ENCODE measurements at regions not wholly inside any gene's neighbourhood (a gene's known extent, or its start where the extent isn't known, plus 50 kb on each side); places are given as distances from the start of the nearest gene placed in this dataset.
"Not testable (repeated sequence)": the region's sequence is repeated elsewhere in the genome, so short reads cannot be mapped to it uniquely, and the experiment has no call there.

- H3K9ac ChIP-seq: no peak overlapping the region
Observed at GRCh38 chr2:242063436-242063835, 193.9 kb downstream of the RTP5 start.

GRCh38 chr2:242063850-242064249 lies 194.3 kb downstream of the RTP5 start:
- no peaks in the 10 kb centered on the region for H4K20me1 ChIP-seq
- H3K9me3 ChIP-seq: peaks cover 25% of the 10 kb centered on the region
- no peak for TF ChIP-seq Cebpa-rat (IDR thresholded peaks at IDR 0.05)
- H3K4me2 ChIP-seq: no peak overlapping the region
- peaks cover 15% of the 10 kb centered on the region for H3K4me1 ChIP-seq
- H3K9ac ChIP-seq: no peak overlapping the region
- no peaks in the 10 kb centered on the region for H3K36me3 ChIP-seq
- H3K27me3 ChIP-seq: no peaks in the 10 kb centered on the region
- H3K4me3 ChIP-seq: no peak overlapping the region
- H3K27ac ChIP-seq: no peak overlapping the region

More at GRCh38 chr2:242063436-242063835, 193.9 kb downstream of the RTP5 start:
- H3K36me3 ChIP-seq: no peaks in the 10 kb centered on the region
- H3K9me3 ChIP-seq: peaks cover 25% of the 10 kb centered on the region
- H3K27me3 ChIP-seq: no peaks in the 10 kb centered on the region
- H3K4me3 ChIP-seq: no peak overlapping the region
- H3K4me1 ChIP-seq: peaks cover 15% of the 10 kb centered on the region
- TF ChIP-seq Cebpa-rat (IDR thresholded peaks at IDR 0.05): no peak
- H3K27ac ChIP-seq: no peak overlapping the region
- H3K4me2 ChIP-seq: no peak overlapping the region
- H4K20me1 ChIP-seq: no peaks in the 10 kb centered on the region

- peaks cover 25% of the 10 kb centered on the region for H3K9me3 ChIP-seq
- H3K4me2 ChIP-seq: peak overlapping the region; percentile 60
- H3K4me1 ChIP-seq: peaks cover 15% of the 10 kb centered on the region
- H3K9ac ChIP-seq: no peak overlapping the region
- TF ChIP-seq Cebpa-rat (IDR thresholded peaks at IDR 0.05): no peak
- H4K20me1 ChIP-seq: no peaks in the 10 kb centered on the region
- no peak overlapping the region for H3K27ac ChIP-seq
- H3K36me3 ChIP-seq: no peaks in the 10 kb centered on the region
- no peak overlapping the region for H3K4me3 ChIP-seq
- H3K27me3 ChIP-seq: no peaks in the 10 kb centered on the region
Observed at GRCh38 chr2:242064364-242065250, 195.1 kb downstream of the RTP5 start.

GRCh38 chr2:242065426-242065825 lies 195.9 kb downstream of the RTP5 start:
- H3K4me2 ChIP-seq: peak overlapping the region; percentile 60
- no peak for TF ChIP-seq Cebpa-rat (IDR thresholded peaks at IDR 0.05)

GRCh38 chr2:242069018-242069417 lies 199.5 kb downstream of the RTP5 start:
- Histone ChIP-seq H3K36me3 (no peaks in the 10 kb centered on the region), H3K4me2 (no peak overlapping the region), H3K9ac (no peak overlapping the region), H3K4me3 (no peak overlapping the region), H3K27me3 (no peaks in the 10 kb centered on the region), H4K20me1 (no peaks in the 10 kb centered on the region), H3K4me1 (peaks cover 25% of the 10 kb centered on the region), H3K9me3 (no peaks in the 10 kb centered on the region), H3K27ac (no peak overlapping the region)
- TF ChIP-seq Cebpa-rat (IDR thresholded peaks at IDR 0.05): no peak

More at GRCh38 chr2:242065426-242065825, 195.9 kb downstream of the RTP5 start:
- no peaks in the 10 kb centered on the region for H3K36me3 ChIP-seq
- H3K9ac ChIP-seq: no peak overlapping the region
- H3K4me1 ChIP-seq: peaks cover 15% of the 10 kb centered on the region
- H3K4me3 ChIP-seq: no peak overlapping the region
- H3K9me3 ChIP-seq: peaks cover 20% of the 10 kb centered on the region
- no peaks in the 10 kb centered on the region for H3K27me3 ChIP-seq
- H3K27ac ChIP-seq: no peak overlapping the region
- H4K20me1 ChIP-seq: no peaks in the 10 kb centered on the region

- not testable (repeated sequence) for H3K9me3 ChIP-seq, H3K9ac ChIP-seq, H4K20me1 ChIP-seq, H3K27ac ChIP-seq, H3K27me3 ChIP-seq, H3K36me3 ChIP-seq, H3K4me2 ChIP-seq, H3K4me3 ChIP-seq
- peaks cover 24% of the 10 kb centered on the region for H3K4me1 ChIP-seq
Observed at GRCh38 chr2:242069938-242070395, 200.4 kb downstream of the RTP5 start.

GRCh38 chr2:242070726-242071125 lies 201.2 kb downstream of the RTP5 start:
- H3K9ac ChIP-seq, H3K36me3 ChIP-seq: not testable (repeated sequence)
- 0 out of 2 replicates have a peak overlapping the region, but pooled peaks have one; percentile 12 for H3K4me2 ChIP-seq

GRCh38 chr2:242071377-242071776 lies 201.8 kb downstream of the RTP5 start:
- H3K4me2 ChIP-seq, H3K9ac ChIP-seq, H3K27ac ChIP-seq, H3K36me3 ChIP-seq, H3K4me3 ChIP-seq, H3K27me3 ChIP-seq, H4K20me1 ChIP-seq, H3K9me3 ChIP-seq: not testable (repeated sequence)
- peaks cover 29% of the 10 kb centered on the region for H3K4me1 ChIP-seq

More at GRCh38 chr2:242070726-242071125, 201.2 kb downstream of the RTP5 start:
- H3K27ac ChIP-seq, H3K9me3 ChIP-seq, H4K20me1 ChIP-seq, H3K4me3 ChIP-seq, H3K27me3 ChIP-seq: not testable (repeated sequence)
- peaks cover 24% of the 10 kb centered on the region for H3K4me1 ChIP-seq

- not testable (repeated sequence) for H3K27ac ChIP-seq, H3K4me3 ChIP-seq, H3K36me3 ChIP-seq, H3K27me3 ChIP-seq, H4K20me1 ChIP-seq, H3K9ac ChIP-seq, H3K9me3 ChIP-seq, H3K4me2 ChIP-seq
- peaks cover 31% of the 10 kb centered on the region for H3K4me1 ChIP-seq
Observed at GRCh38 chr2:242071936-242072335, 202.4 kb downstream of the RTP5 start.

- Histone ChIP-seq H3K9me3 (no peaks in the 10 kb centered on the region), H3K9ac (no peak overlapping the region), H3K4me2 (peak overlapping the region; percentile 35; the same call in 1 of the 2 replicates), H3K4me1 (peaks cover 31% of the 10 kb centered on the region), H3K27ac (no peak overlapping the region), H3K27me3 (no peaks in the 10 kb centered on the region), H3K36me3 (no peaks in the 10 kb centered on the region), H4K20me1 (no peaks in the 10 kb centered on the region), H3K4me3 (no peak overlapping the region)
- TF ChIP-seq Cebpa-rat (IDR thresholded peaks at IDR 0.05): no peak
Observed at GRCh38 chr2:242075168-242075567, 205.6 kb downstream of the RTP5 start.
